H1 (cell line): ENCODE measurements at regions not wholly inside any gene's neighbourhood (a gene's known extent, or its start where the extent isn't known, plus 50 kb on each side); places are given as distances from the start of the nearest gene placed in this dataset.

ENCODE experiments used
- CTCF ChIA-PET: fragments of 300-600 bp; sonication (Branson Sonifier 250); formaldehyde crosslinking; loops from one replicate; lab custom pipeline; 2021; ENCODE audit not compliant: partially characterized antibody; lab: Charles Lee
- POLR2A ChIA-PET: fragments of 300-600 bp; sonication (Branson Sonifier 250); formaldehyde crosslinking; loops from one replicate; lab custom pipeline; 2021; ENCODE audit warnings: inconsistent platforms; ENCODE audit not compliant: partially characterized antibody; lab: Charles Lee
- DNase-seq, 2 experiments: peaks; one replicate each; pipeline versions ENCODE4 v3.0.0 to v3.0.0-alpha.2; 2010 to 2022; ENCODE audit warnings: low spot score in 2 of 2, low read depth in 1 of 2, mixed read lengths in 1 of 2
- FAIRE-seq: peaks from 2 replicates; lab custom pipeline; 2011; peaks lifted over from hg19 to GRCh38; lab: Jason Lieb, UNC
- H2AFZ ChIP-seq: 2 replicates; pipeline ENCODE4 v1.8.1; 2012; ENCODE audit warnings: low read length, inconsistent platforms
- H2AK5ac ChIP-seq: 2 replicates; pipeline ENCODE4 v1.6.1; 2013; ENCODE audit warnings: low read depth, low read length
- H2BK120ac ChIP-seq: replicated peaks from 2 replicates; pipeline ENCODE3; 2013; ENCODE audit warnings: low read depth, low read length, inconsistent platforms
- H2BK12ac ChIP-seq: 2 replicates; pipeline ENCODE4 v1.6.1; 2013; ENCODE audit warnings: low read depth, low read length
- H2BK15ac ChIP-seq: 2 replicates; pipeline ENCODE4 v1.6.1; 2013; ENCODE audit warnings: low read length
- H2BK20ac ChIP-seq: 2 replicates; pipeline ENCODE4 v1.6.1; 2013; ENCODE audit warnings: low read length
- H2BK5ac ChIP-seq: 2 replicates; pipeline ENCODE4 v1.6.1; 2013; ENCODE audit warnings: low read depth, low read length
- H3K14ac ChIP-seq: 2 replicates; pipeline ENCODE4 v1.6.1; 2013; ENCODE audit warnings: inconsistent platforms; ENCODE audit not compliant: insufficient read length
- H3K18ac ChIP-seq: 2 replicates; pipeline ENCODE4 v1.6.1; 2013; ENCODE audit warnings: low read length; ENCODE audit errors: extremely low read depth
- H3K23ac ChIP-seq: 2 replicates; pipeline ENCODE4 v1.6.1; 2013; ENCODE audit warnings: inconsistent platforms; ENCODE audit not compliant: insufficient read length
- H3K23me2 ChIP-seq: 2 replicates; pipeline ENCODE4 v1.6.1; 2013; ENCODE audit warnings: low read depth, low read length
- H3K27ac ChIP-seq: 2 replicates; pipeline ENCODE4 v1.6.1; 2011; ENCODE audit warnings: low read depth, low read length, inconsistent platforms
- H3K27me3 ChIP-seq, 4 experiments: replicated peaks in 1 of 4; 1 replicate in 1 of 4; 2 replicates in 3 of 4; pipeline versions ENCODE4 v1.6.1 to v1.8.1; 2011 to 2013; ENCODE audit warnings: low read length in 3 of 4, mild to moderate bottlenecking in 3 of 4, inconsistent platforms in 2 of 4, mixed read lengths in 2 of 4, moderate library complexity in 1 of 4; ENCODE audit not compliant: control insufficient read depth in 3 of 4, insufficient read depth in 3 of 4; ENCODE audit errors: extremely low read depth in 1 of 4
- H3K36me3 ChIP-seq, 4 experiments: 2 replicates each; pipeline versions ENCODE4 v1.6.1 to v1.8.1; 2011 to 2013; ENCODE audit warnings: mild to moderate bottlenecking in 4 of 4, low read length in 3 of 4, moderate library complexity in 2 of 4, control low read depth in 1 of 4, inconsistent platforms in 1 of 4; ENCODE audit not compliant: insufficient read depth in 4 of 4, control insufficient read depth in 2 of 4
- H3K4ac ChIP-seq: replicated peaks from 2 replicates; pipeline ENCODE3; 2013; ENCODE audit warnings: low read length, low read depth, mixed read lengths, inconsistent platforms; ENCODE audit not compliant: insufficient read length
- H3K4me1 ChIP-seq, 4 experiments: replicated peaks in 1 of 4; 1 replicate in 1 of 4; 2 replicates in 3 of 4; pipeline versions ENCODE4 v1.6.1 to v1.8.1; 2011 to 2013; ENCODE audit warnings: low read length in 3 of 4, inconsistent platforms in 2 of 4, mixed read lengths in 1 of 4; ENCODE audit not compliant: insufficient read depth in 4 of 4, control insufficient read depth in 3 of 4
- H3K4me2 ChIP-seq, 2 experiments: 2 replicates each; pipeline versions ENCODE4 v1.6.1 to v1.8.1; 2011 to 2013; ENCODE audit warnings: low read depth in 2 of 2, low read length in 2 of 2, control low read depth in 1 of 2, inconsistent platforms in 1 of 2, mild to moderate bottlenecking in 1 of 2; ENCODE audit not compliant: insufficient read depth in 1 of 2
- H3K4me3 ChIP-seq, 4 experiments: fragments of 200-600, 300-600 bp in 1 of 4; sonication (generic), shearing (Covaris generic), sonication (Bioruptor Twin) in 1 of 4; 2 replicates each; pipeline versions ENCODE4 v1.5.1 to v1.8.1; 2011 to 2016; ENCODE audit warnings: low read length in 4 of 4, low read depth in 3 of 4, control low read depth in 2 of 4, inconsistent platforms in 2 of 4, mild to moderate bottlenecking in 2 of 4, mixed read lengths in 1 of 4, moderate library complexity in 1 of 4; ENCODE audit not compliant: insufficient read depth in 2 of 4; ENCODE audit errors: extremely low read depth in 1 of 4
- H3K56ac ChIP-seq: replicated peaks from 2 replicates; pipeline ENCODE3; 2013; ENCODE audit warnings: low read depth, mild to moderate bottlenecking, mixed read lengths, low read length, inconsistent platforms; ENCODE audit not compliant: insufficient read length
- H3K79me1 ChIP-seq: 2 replicates; pipeline ENCODE4 v1.6.1; 2013; ENCODE audit warnings: low read depth, low read length, control low read depth
- H3K79me2 ChIP-seq, 2 experiments: 2 replicates each; pipeline versions ENCODE4 v1.6.1 to v1.8.1; 2012 to 2013; ENCODE audit warnings: low read length in 2 of 2, mild to moderate bottlenecking in 2 of 2, inconsistent platforms in 1 of 2; ENCODE audit not compliant: insufficient read depth in 2 of 2, control insufficient read depth in 1 of 2
- H3K9ac ChIP-seq, 4 experiments: replicated peaks in 1 of 4; 1 replicate in 1 of 4; 2 replicates in 3 of 4; pipeline versions ENCODE4 v1.6.1 to v1.8.1; 2011 to 2013; ENCODE audit warnings: low read depth in 3 of 4, low read length in 3 of 4, control low read depth in 2 of 4, mild to moderate bottlenecking in 2 of 4, moderate library complexity in 2 of 4, inconsistent platforms in 1 of 4; ENCODE audit errors: extremely low read depth in 1 of 4
- H3K9me3 ChIP-seq, 2 experiments: 2 replicates each; pipeline versions ENCODE4 v1.6.1 to v1.8.1; 2012 to 2013; ENCODE audit warnings: mild to moderate bottlenecking in 2 of 2, moderate library complexity in 2 of 2, control low read depth in 1 of 2, inconsistent platforms in 1 of 2, low read depth in 1 of 2, low read length in 1 of 2, mixed read lengths in 1 of 2; ENCODE audit not compliant: insufficient read depth in 2 of 2
- H4K20me1 ChIP-seq, 2 experiments: replicated peaks in 1 of 2; 2 replicates each; pipeline versions ENCODE3 to v1.8.1; 2011 to 2013; ENCODE audit warnings: inconsistent platforms in 2 of 2, low read length in 2 of 2, mild to moderate bottlenecking in 1 of 2; ENCODE audit not compliant: insufficient read depth in 2 of 2, control insufficient read depth in 1 of 2
- H4K5ac ChIP-seq: 2 replicates; pipeline ENCODE4 v1.6.1; 2013; ENCODE audit warnings: low read length, low read depth, mixed read lengths, inconsistent platforms; ENCODE audit not compliant: insufficient read length
- H4K8ac ChIP-seq: 2 replicates; pipeline ENCODE4 v1.8.0; 2013; ENCODE audit warnings: mild to moderate bottlenecking, moderate library complexity, low read length, inconsistent platforms; ENCODE audit not compliant: insufficient read depth; ENCODE audit errors: extremely low read depth
- H4K91ac ChIP-seq: replicated peaks from 2 replicates; pipeline ENCODE3; 2013; ENCODE audit warnings: low read length, mixed read lengths, inconsistent platforms; ENCODE audit not compliant: insufficient read length
- CBX5 ChIP-seq: fragments of 300-800, 300-1000 bp; sonication (generic); IDR thresholded peaks from 2 replicates; pipeline ENCODE4 v1.7.1; 2016; ENCODE audit warnings: antibody characterized with exemption, low read length, low read depth
- JUN ChIP-seq: IDR thresholded peaks from 2 replicates; pipeline ENCODE4 v1.6.1; 2011; ENCODE audit warnings: low read depth, mild to moderate bottlenecking, improper control_type of control experiment, low read length
- KDM4A ChIP-seq: IDR thresholded peaks from one replicate; pipeline ENCODE4 v1.7.1; 2012; ENCODE audit warnings: low read depth, mild to moderate bottlenecking, moderate library complexity, low read length, inconsistent platforms; ENCODE audit not compliant: severe bottlenecking
- PHF8 ChIP-seq: fragments of 200-600 bp; sonication (generic); conservative IDR thresholded peaks from 2 replicates; pipeline ENCODE4 v1.7.1; 2012; ENCODE audit warnings: low read depth, mild to moderate bottlenecking, inconsistent platforms, low read length, moderate library complexity
- SIX5 ChIP-seq: IDR thresholded peaks from 2 replicates; pipeline ENCODE4 v1.6.1; 2011; ENCODE audit warnings: mild to moderate bottlenecking, low read depth, low read length
- SP1 ChIP-seq: IDR thresholded peaks from 2 replicates; pipeline ENCODE4 v1.6.1; 2011; ENCODE audit warnings: low read depth, low read length
- YY1 ChIP-seq: IDR thresholded peaks from 2 replicates; pipeline ENCODE4 v1.6.1; 2011; ENCODE audit warnings: low read depth, mild to moderate bottlenecking, low read length
- WGBS, 2 experiments: shearing (Covaris generic) in 1 of 2; methylation state at CpG; one replicate each; pipeline versions ENCODE4 v1.1.6 to v1.1.7; 2013 to 2015; ENCODE audit warnings: low lambda C conversion rate in 2 of 2, mixed read lengths in 2 of 2, inconsistent platforms in 1 of 2, low coverage in 1 of 2, missing lambda C conversion rate in 1 of 2; ENCODE audit not compliant: insufficient replicate concordance in 2 of 2, insufficient coverage in 1 of 2, insufficient read length in 1 of 2; ENCODE audit errors: extremely low coverage in 1 of 2, missing lambda C conversion rate in 1 of 2; 5-methylcytosine and 5-hydroxymethylcytosine counted together
- TF ChIP-seq, protein P1 (sequence below): IDR thresholded peaks from 2 replicates; pipeline ENCODE4 v1.6.1; 2011; ENCODE audit warnings: low read length, improper control_type of control experiment

DNA sequence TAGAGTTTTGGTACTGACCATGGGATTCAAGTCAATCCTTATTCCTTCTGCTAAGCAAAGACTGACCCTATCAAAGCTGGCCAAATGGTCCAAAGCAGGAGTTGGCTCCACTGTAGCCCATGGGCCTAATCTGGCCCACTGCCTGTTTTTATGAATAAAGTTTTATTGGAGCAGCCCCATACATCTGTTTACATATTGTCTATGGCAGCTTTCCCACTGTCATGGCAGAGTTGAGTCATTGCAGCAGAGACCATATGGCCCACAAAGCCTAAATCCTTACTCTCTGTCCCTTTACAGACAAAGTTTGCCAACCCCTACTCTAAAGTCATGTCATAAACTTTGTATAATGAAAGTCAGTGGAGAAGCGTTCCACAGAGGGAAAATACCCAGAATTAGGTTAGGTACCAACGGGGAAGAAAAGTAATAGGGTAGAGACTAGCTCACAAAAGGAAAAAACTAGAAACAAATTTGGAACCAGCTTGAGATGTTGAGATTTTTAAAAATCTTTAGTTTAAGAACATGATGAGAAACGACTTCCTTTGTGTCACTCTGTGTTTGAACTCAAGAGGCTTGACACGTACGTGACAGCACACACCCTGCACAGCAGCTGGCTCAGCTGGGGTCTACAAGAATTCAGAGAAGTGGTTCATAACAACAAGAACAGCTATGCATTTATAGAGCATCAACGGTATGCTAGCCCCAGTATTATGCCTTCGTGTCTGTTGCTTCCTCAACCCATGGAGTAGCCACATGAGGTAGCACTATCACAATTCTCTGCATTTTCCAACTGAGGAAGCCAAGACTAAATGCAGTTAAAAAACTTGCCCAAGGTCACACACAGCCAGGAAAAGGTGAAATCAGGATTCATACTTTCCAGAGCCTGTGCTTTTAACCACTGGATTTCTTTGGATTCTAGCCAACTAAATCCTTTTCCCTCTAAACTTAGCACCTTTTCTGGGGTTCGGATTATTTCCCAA, 198.9 kb upstream of the WWC1 start:
- 85% methylated on average over 8 of the region's 8 CpGs; no CpG with 5 or more reads in 1 of the 2 experiments for WGBS, 2 experiments
- POLR2A ChIA-PET = no interaction called here
- TF ChIP-seq SP1 = no peak
- no peak for TF ChIP-seq CBX5
- TF ChIP-seq PHF8 = no peak
- TF ChIP-seq KDM4A = no peak
- TF ChIP-seq YY1 = no peak
- TF ChIP-seq JUN = no peak
- TF ChIP-seq, protein P1, sequence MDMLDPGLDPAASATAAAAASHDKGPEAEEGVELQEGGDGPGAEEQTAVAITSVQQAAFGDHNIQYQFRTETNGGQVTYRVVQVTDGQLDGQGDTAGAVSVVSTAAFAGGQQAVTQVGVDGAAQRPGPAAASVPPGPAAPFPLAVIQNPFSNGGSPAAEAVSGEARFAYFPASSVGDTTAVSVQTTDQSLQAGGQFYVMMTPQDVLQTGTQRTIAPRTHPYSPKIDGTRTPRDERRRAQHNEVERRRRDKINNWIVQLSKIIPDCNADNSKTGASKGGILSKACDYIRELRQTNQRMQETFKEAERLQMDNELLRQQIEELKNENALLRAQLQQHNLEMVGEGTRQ = no peak
- TF ChIP-seq SIX5 = no peak

More for the DNA sequence above, 198.9 kb upstream of the WWC1 start:
- Histone ChIP-seq H3K4me2 (no peak overlapping the region), H4K91ac (no peak overlapping the region), H3K18ac (no peak overlapping the region), H4K20me1 (no peaks in the 10 kb centered on the region), H3K79me1 (no peaks in the 10 kb centered on the region; the same call in 1 of the 2 replicates), H2BK120ac (no peak overlapping the region), H3K56ac (no peak overlapping the region), H2BK20ac (no peak overlapping the region), H2AK5ac (no peak overlapping the region), H3K36me3 (no peaks in the 10 kb centered on the region; a peak in 1 of 8 replicates), H3K23ac (no peak overlapping the region), H3K27me3 (peaks cover 0 to 1% (median 0%) of the 10 kb centered on the region in 4 experiments; a peak in 1 of 7 replicates), H3K79me2 (no peaks in the 10 kb centered on the region), H3K9ac (no peak overlapping the region), H2BK12ac (no peak overlapping the region), H3K23me2 (no peaks in the 10 kb centered on the region), H4K5ac (no peak overlapping the region), H2BK15ac (no peak overlapping the region), H3K4me3 (no peak overlapping the region), H3K4ac (no peak overlapping the region), H2AFZ (no peak overlapping the region), H3K9me3 (no peaks in the 10 kb centered on the region), H3K27ac (no peak overlapping the region), H4K8ac (no peak overlapping the region), H2BK5ac (no peak overlapping the region), H3K14ac (no peak overlapping the region), H3K4me1 (no peaks in the 10 kb centered on the region)
- CTCF ChIA-PET = interaction anchor here (0.6 to 3.2 kb wide), 6 partner anchors 9 to 126 kb away, joined by 3 to 13 read pairs (median 4); no protein-coding TSS in a partner anchor
- no peak for FAIRE-seq
- no peak for DNase-seq
